HEK293 (cell line): ENCODE measurements at regions not wholly inside any gene's neighbourhood (a gene's known extent, or its start where the extent isn't known, plus 50 kb on each side); places are given as distances from the start of the nearest gene placed in this dataset.

Source experiments
- CTCF ChIA-PET: fragments of 350-600 bp; formaldehyde crosslinking; extraction: SDS; loops from one replicate; lab custom pipeline; 2021; ENCODE audit warnings: antibody characterized with exemption; lab: Yijun Ruan, JAX
- POLR2A ChIA-PET: fragments of 300-600 bp; formaldehyde crosslinking; extraction: SDS; loops from one replicate; lab custom pipeline; 2020; ENCODE audit warnings: antibody characterized with exemption, inconsistent platforms; lab: Yijun Ruan, JAX
- H3K27ac ChIP-seq: fragments of 200-500 bp; sonication (Bioruptor generic); 2 replicates; pipeline ENCODE4 v1.5.1; 2014; ENCODE audit warnings: low read depth, low read length, control low read depth, inconsistent platforms; ENCODE audit errors: extremely low read depth
- H3K36me3 ChIP-seq, 2 experiments: fragments of 200-500 bp in 1 of 2; sonication (Bioruptor generic) in 1 of 2; 1 replicate in 1 of 2; 2 replicates in 1 of 2; pipeline ENCODE4 v1.5.1; 2014 to 2017; ENCODE audit warnings: inconsistent platforms in 2 of 2, low read length in 2 of 2; ENCODE audit not compliant: control insufficient read depth in 2 of 2, insufficient read depth in 1 of 2
- H3K4me1 ChIP-seq: fragments of 200-500 bp; sonication (Bioruptor generic); 2 replicates; pipeline ENCODE4 v1.5.1; 2014; ENCODE audit warnings: mild to moderate bottlenecking, low read length, inconsistent platforms; ENCODE audit not compliant: control insufficient read depth, insufficient read depth
- H3K4me3 ChIP-seq: 2 replicates; pipeline ENCODE4 v1.5.1; 2011; ENCODE audit warnings: low read depth, mild to moderate bottlenecking, control low read depth, low read length, moderate library complexity
- H3K9me3 ChIP-seq: fragments of 200-500 bp; sonication (Bioruptor generic); 2 replicates; pipeline ENCODE4 v1.5.1; 2014; ENCODE audit warnings: low read depth, low read length, inconsistent platforms; ENCODE audit not compliant: control insufficient read depth, insufficient read depth
- GLIS1 ChIP-seq: fragments of 450-650 bp; formaldehyde crosslinking; IDR thresholded peaks from 2 replicates; pipeline ENCODE4 v1.5.1; 2016; ENCODE audit warnings: missing biosample characterization, missing genetic modification characterization
- KLF17 ChIP-seq: fragments of 450-650 bp; formaldehyde crosslinking; IDR thresholded peaks from 2 replicates; pipeline ENCODE4 v1.5.1; 2016; ENCODE audit warnings: missing biosample characterization, missing genetic modification characterization
- OSR2 ChIP-seq: fragments of 450-650 bp; formaldehyde crosslinking; IDR thresholded peaks from 2 replicates; pipeline ENCODE4 v1.5.1; 2016; ENCODE audit warnings: missing biosample characterization, missing genetic modification characterization
- PRDM10 ChIP-seq: fragments of 450-650 bp; formaldehyde crosslinking; IDR thresholded peaks from 2 replicates; pipeline ENCODE4 v1.5.1; 2016; ENCODE audit warnings: missing biosample characterization, missing genetic modification characterization
- SALL2 ChIP-seq: fragments of 450-650 bp; formaldehyde crosslinking; IDR thresholded peaks from 2 replicates; pipeline ENCODE4 v1.5.0; 2017; ENCODE audit warnings: missing biosample characterization, mild to moderate bottlenecking, missing genetic modification characterization, borderline replicate concordance
- SETDB1 ChIP-seq: IDR thresholded peaks from one replicate; pipeline ENCODE4 v1.6.1; 2017; ENCODE audit warnings: mild to moderate bottlenecking, low read length, moderate library complexity, mixed read lengths; ENCODE audit not compliant: insufficient read length
- ZBTB21 ChIP-seq: fragments of 450-650 bp; formaldehyde crosslinking; IDR thresholded peaks from 2 replicates; pipeline ENCODE4 v1.5.1; 2017; ENCODE audit warnings: missing biosample characterization, missing genetic modification characterization
- ZBTB6 ChIP-seq: fragments of 450-650 bp; formaldehyde crosslinking; IDR thresholded peaks from 2 replicates; pipeline ENCODE4 v1.5.1; 2017; ENCODE audit warnings: missing biosample characterization, missing genetic modification characterization
- ZNF112 ChIP-seq: fragments of 450-650 bp; formaldehyde crosslinking; IDR thresholded peaks from 2 replicates; pipeline ENCODE4 v1.5.0; 2017; ENCODE audit warnings: missing biosample characterization, missing genetic modification characterization
- ZNF132 ChIP-seq: fragments of 450-650 bp; formaldehyde crosslinking; IDR thresholded peaks from 2 replicates; pipeline ENCODE4 v1.5.1; 2017; ENCODE audit warnings: missing biosample characterization, missing genetic modification characterization, borderline replicate concordance
- ZNF169 ChIP-seq: fragments of 450-650 bp; formaldehyde crosslinking; IDR thresholded peaks from 2 replicates; pipeline ENCODE4 v1.5.1; 2016; ENCODE audit warnings: missing biosample characterization, missing genetic modification characterization
- ZNF18 ChIP-seq: fragments of 450-650 bp; formaldehyde crosslinking; IDR thresholded peaks from 2 replicates; pipeline ENCODE4 v1.5.1; 2016; ENCODE audit warnings: missing biosample characterization, missing genetic modification characterization
- ZNF214 ChIP-seq: fragments of 450-650 bp; formaldehyde crosslinking; IDR thresholded peaks from 2 replicates; pipeline ENCODE4 v1.5.1; 2017; ENCODE audit warnings: missing biosample characterization, mild to moderate bottlenecking, missing genetic modification characterization, borderline replicate concordance
- ZNF248 ChIP-seq: fragments of 450-650 bp; formaldehyde crosslinking; IDR thresholded peaks from 2 replicates; pipeline ENCODE4 v1.5.1; 2017; ENCODE audit warnings: missing biosample characterization, missing genetic modification characterization
- ZNF311 ChIP-seq: fragments of 450-650 bp; formaldehyde crosslinking; IDR thresholded peaks from 2 replicates; pipeline ENCODE4 v1.5.1; 2017; ENCODE audit warnings: missing biosample characterization, missing genetic modification characterization, borderline replicate concordance
- ZNF433 ChIP-seq: fragments of 450-650 bp; formaldehyde crosslinking; IDR thresholded peaks from 2 replicates; pipeline ENCODE4 v1.5.1; 2016; ENCODE audit warnings: missing biosample characterization, missing genetic modification characterization, low read depth
- ZNF510 ChIP-seq: fragments of 450-650 bp; formaldehyde crosslinking; IDR thresholded peaks from 2 replicates; pipeline ENCODE4 v1.5.1; 2018; ENCODE audit warnings: mild to moderate bottlenecking, missing genetic modification characterization, missing biosample characterization; ENCODE audit not compliant: insufficient replicate concordance
- ZNF518A ChIP-seq: fragments of 450-650 bp; formaldehyde crosslinking; conservative IDR thresholded peaks from 2 replicates; pipeline ENCODE4 v1.5.1; 2016; ENCODE audit warnings: low read depth, missing biosample characterization, missing genetic modification characterization
- ZNF600 ChIP-seq: fragments of 450-650 bp; formaldehyde crosslinking; IDR thresholded peaks from 2 replicates; pipeline ENCODE4 v1.5.1; 2016; ENCODE audit warnings: missing biosample characterization, missing genetic modification characterization
- ZNF76 ChIP-seq: fragments of 450-650 bp; formaldehyde crosslinking; IDR thresholded peaks from 2 replicates; pipeline ENCODE4; 2016; ENCODE audit warnings: low read depth, missing biosample characterization, missing genetic modification characterization, borderline replicate concordance

GRCh38 chr3:103075282-103075681, 640.5 kb downstream of the ZPLD1 start:
- H3K27ac ChIP-seq, result no peak overlapping the region
- ChIA-PET CTCF (no interaction called here), POLR2A (no interaction called here)
- no peak overlapping the region for H3K4me3 ChIP-seq
- no peaks in the 10 kb centered on the region for H3K4me1 ChIP-seq
- TF ChIP-seq ZNF132 (tag by site-specific recombination), result no peak
- no peaks in the 10 kb centered on the region for H3K36me3 ChIP-seq
- no peaks in the 10 kb centered on the region for H3K9me3 ChIP-seq

- Histone ChIP-seq H3K4me1 (no peaks in the 10 kb centered on the region), H3K36me3 (no peaks in the 10 kb centered on the region), H3K9me3 (no peaks in the 10 kb centered on the region), H3K27ac (no peak overlapping the region), H3K4me3 (no peak overlapping the region)
- TF ChIP-seq ZNF433 (tag by site-specific recombination), result no peak
- no peak for TF ChIP-seq ZNF518A (tag by site-specific recombination)
- TF ChIP-seq PRDM10 (tag by site-specific recombination), result no peak
- no peak for TF ChIP-seq OSR2 (tag by site-specific recombination)
- TF ChIP-seq KLF17, result no peak
- TF ChIP-seq GLIS1 (tag by site-specific recombination), result no peak
- no peak for TF ChIP-seq ZNF510
- no peak for TF ChIP-seq ZNF214 (tag by site-specific recombination)
- TF ChIP-seq SETDB1, result no peak
- TF ChIP-seq ZNF18 (tag by site-specific recombination), result no peak
- no peak for TF ChIP-seq ZNF311 (tag by site-specific recombination)
- TF ChIP-seq ZNF112, result no peak
- no peak for TF ChIP-seq ZBTB21 (tag by site-specific recombination)
- no peak for TF ChIP-seq SALL2 (tag by site-specific recombination)
- no peak for TF ChIP-seq ZNF248 (tag by site-specific recombination)
- TF ChIP-seq ZNF169, result no peak
- no peak for TF ChIP-seq ZNF600
- no peak for TF ChIP-seq ZBTB6
- no peak for TF ChIP-seq ZNF76
- ChIA-PET CTCF (no interaction called here), POLR2A (no interaction called here)
Observed at GRCh38 chr3:103077910-103078309, 643.1 kb downstream of the ZPLD1 start.
